ENCODE measurements at regions not wholly inside any gene's neighbourhood (a gene's known extent, or its start where the extent isn't known, plus 50 kb on each side); places are given as distances from the start of the nearest gene placed in this dataset.

- no peak for TF ChIP-seq CTCF (conservative IDR thresholded peaks at IDR 0.05; ENCODE audit: low read length)
- no peak for TF ChIP-seq EZH2phosphoT487 (IDR thresholded peaks at IDR 0.05; ENCODE audit: borderline replicate concordance)
Observed at GRCh38 chr9:86488794-86489193, 134.6 kb upstream of the TUT7 start.

Data from Loucy (cell line).